Activated CD4-positive, alpha-beta T cell treated with anti-CD3 and anti-CD28 coated beads, Interleukin-10, Interleukin-2, amounts not matched to agents 100 ng/mL and 50 ng/mL, durations not matched to agents 16 hours and 8 hours (primary cell): ENCODE measurements at regions not wholly inside any gene's neighbourhood (a gene's known extent, or its start where the extent isn't known, plus 50 kb on each side); places are given as distances from the start of the nearest gene placed in this dataset.
"Not testable (repeated sequence)": the region's sequence is repeated elsewhere in the genome, so short reads cannot be mapped to it uniquely, and the experiment has no call there.

Experiments used
- DNase-seq: peaks from one replicate; pipeline ENCODE4 v3.0.0-alpha.2; 2020

DNA sequence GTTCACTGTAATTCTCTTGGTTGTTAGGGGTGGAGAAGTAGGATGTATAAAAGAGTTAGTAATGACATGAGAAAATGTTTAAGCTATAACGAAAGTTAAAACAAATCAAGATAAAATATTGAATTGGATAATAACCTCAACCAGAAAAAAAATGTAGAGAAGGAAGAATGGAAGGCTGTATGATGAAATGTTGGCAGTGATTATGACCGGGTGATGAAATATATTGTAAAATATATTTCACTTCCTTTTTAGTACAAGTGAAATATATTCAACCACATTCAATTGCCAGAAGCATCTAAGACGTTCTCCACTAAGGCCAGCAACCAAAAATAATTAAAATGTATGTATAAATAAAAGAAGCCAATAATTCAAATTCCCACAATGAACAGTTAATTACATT is 309.3 kb upstream of the FGF13 start:
- no peak for DNase-seq

DNA sequence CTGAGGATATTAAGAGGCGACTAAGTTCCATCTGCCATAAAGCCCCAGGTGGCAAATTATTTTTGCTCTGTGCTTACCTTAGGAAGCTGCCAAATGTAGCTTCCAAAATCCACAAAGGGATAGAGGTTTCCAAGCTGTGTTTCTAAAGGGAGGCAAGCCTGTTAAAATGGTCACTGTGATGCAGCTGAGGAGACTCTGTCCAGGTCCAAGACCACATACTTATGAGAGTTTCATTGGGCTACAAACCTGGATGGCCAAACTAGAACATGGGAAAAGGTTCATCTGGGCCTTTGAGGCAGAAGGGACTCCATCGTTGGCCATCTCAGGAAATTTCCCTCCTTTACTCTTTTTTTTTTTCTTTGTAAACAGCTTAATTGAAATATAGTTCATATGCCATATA is 306.9 kb upstream of the FGF13 start:
- no peak for DNase-seq

DNA sequence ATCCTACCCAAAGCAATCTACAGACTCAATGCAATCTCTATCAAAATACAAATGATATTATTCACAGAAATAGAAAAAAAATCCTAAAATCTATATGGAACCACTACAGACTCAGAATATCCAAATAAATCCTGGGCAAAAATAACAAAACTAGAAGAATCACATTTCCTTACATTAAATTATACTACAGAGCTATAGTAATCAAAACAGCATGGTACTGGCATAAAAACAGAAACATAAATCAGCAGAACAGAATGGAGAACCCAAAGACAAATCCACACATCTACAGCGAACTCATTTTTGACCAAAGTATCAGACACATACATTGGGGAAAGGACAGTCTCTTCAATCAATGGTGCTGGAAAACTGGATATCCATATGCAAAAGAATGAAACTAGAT is 304.1 kb upstream of the FGF13 start:
- no peak for DNase-seq

DNA sequence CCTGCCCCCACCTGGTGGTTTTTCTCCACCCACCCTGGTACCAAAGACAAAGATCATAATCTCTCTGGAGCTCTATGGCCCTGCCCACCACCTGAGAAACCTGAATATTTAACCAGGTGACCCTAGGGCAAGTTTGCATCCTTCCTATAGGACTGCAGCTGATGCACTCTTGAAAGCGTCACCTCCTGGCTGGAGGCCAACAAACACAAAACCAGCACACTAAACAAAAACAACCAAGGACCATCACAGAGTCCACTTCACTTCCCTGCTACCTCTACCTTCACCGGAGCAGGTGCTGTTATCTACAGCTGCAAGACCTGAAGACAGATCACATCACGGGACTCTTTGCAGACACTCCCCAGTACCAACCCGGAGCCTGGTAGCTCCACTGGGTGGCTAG is 296.7 kb upstream of the FGF13 start:
- DNase-seq: no peak

DNA sequence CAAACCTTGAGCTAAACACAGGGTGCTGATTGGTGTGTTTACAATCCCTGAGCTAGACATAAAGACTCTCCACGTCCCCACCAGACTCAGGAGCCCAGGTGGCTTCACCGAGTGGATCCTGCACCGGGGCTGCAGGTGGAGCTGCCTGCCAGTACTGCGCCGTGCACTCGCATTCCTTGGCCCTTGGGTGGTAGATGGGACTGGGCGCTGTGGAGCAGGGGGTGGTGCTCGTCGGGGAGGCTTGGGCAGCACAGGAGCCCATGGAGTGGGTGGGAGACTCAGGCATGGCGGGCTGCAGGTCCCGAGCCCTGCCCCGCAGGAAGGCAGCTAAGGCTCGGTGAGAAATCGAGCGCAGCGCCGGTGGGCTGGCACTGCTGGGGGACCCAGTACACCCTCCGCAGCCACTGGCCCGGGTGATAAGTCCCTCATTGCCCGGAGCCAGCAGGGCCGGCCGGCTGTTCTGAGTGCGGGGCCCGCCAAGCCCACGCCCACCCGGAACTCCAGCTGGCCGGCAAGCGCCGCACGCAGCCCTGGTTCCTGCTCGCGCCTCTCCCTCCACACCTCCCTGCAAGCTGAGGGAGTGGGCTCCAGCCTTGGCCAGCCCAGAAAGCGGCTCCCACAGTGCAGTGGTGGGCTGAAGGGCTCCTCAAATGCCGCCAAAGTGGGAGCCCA is 292.5 kb upstream of the FGF13 start:
- not testable (repeated sequence) for DNase-seq

DNA sequence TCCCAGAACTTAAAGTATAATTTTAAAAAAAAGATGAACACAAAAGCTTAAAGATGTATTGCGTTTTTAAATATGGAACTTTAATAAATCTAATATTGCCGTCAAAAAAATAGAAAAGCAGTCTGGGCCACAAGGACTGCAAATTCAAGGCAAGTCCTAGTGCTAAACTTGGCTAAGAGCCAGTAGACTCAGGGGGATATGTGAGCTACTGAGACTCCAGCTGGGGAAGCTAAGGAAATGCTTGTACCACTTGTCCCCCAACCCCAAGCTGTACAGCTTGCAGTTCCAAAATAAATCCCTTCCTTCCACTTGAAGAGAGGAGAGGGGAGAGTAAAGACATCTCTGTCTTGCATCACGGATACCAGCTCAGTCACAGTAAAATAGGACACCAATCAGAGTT is 290.8 kb upstream of the FGF13 start:
- no peak for DNase-seq

DNA sequence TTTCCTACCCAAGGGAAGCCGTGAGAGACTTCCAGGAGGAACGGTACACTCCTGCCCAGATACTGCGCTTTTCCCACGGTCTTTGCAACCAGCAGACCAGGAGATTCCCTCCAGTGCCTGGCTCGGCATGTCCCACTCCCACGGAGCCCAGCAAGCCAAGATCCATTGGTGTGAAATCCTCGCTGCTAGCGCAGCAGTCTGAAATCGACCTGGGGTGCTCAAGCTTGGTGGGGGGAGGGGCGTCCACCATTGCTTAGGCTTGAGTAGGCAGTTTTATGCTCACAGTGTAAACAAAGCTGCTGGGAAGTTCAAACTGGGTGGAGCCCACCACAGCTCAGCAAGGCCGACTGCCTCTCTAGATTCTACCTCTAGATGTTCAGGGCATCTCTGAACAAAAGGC is 284.8 kb upstream of the FGF13 start:
- no peak for DNase-seq

DNA sequence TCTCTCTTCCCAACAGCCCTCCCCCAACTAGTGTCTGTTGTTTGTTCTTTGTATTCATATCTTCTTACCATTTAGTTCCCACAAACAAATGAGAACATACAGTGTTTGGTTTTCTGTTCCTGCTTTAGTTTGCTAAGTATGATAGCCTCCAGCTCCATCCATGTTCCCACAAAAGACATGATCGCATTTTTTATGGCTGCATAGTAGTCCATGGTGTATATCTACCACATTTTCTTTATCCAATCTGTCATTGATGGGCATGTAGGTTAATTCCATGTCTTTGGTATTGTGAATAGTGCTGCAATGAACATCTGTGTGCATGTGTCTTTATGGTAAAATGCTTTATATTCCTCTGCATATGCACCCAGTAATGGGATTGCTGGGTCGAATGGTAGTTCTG is 283.9 kb upstream of the FGF13 start:
- DNase-seq: no peak

DNA sequence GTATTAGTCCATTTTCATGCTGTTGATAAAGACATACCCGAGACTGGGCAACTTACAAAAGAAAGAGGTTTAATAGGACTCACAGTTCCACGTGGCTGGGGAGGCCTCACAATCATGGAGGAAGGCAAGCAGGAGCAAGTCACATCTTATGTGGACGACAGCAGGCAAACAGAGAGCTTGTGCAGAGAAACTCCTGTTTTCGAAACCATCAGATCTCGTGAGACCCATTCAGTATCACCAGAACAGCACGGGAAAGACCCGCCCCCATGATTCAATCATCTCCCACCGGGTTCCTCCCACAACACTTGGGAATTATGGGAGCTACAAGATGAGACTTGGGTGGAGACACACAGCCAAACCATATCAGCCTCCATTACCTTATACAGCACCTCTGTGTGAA is 278.9 kb upstream of the FGF13 start:
- not testable (repeated sequence) for DNase-seq

DNA sequence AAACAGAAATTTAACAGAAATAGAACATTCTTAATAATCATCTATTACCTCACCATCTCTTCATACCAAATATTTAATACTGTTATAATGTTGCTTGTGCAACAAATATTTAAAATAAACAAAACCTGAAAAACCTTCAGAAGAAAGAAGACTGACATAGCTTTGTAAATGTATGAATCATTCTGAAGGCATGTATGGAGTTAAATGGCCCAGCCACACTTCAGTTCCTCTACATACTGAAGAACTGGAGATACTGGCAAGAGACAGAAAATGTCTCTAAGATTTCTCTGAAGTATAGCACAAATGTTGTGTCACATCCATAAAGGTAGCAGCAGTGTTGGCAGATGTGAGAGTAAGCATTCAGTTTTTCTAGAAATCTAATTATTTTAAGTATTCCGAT is 275.3 kb upstream of the FGF13 start:
- DNase-seq: no peak

DNA sequence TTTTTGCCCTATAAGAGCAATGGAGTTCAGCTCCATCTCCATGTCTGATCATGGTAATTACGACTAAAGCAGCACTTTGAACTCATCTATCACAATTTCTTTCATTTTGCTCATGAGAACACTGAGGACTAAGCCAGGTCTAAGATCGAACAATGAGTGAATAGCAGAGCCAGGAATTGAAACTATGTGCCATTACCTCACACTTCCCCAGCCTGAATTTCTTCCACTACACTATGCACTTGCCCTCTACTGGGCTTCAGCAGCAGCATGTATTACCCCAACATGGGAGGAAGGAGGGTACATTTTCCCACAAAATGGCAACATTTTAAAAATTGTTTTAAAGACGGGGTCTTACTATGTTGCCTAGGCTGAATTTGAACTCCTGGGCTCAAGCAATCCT is 274.7 kb upstream of the FGF13 start:
- DNase-seq: no peak

DNA sequence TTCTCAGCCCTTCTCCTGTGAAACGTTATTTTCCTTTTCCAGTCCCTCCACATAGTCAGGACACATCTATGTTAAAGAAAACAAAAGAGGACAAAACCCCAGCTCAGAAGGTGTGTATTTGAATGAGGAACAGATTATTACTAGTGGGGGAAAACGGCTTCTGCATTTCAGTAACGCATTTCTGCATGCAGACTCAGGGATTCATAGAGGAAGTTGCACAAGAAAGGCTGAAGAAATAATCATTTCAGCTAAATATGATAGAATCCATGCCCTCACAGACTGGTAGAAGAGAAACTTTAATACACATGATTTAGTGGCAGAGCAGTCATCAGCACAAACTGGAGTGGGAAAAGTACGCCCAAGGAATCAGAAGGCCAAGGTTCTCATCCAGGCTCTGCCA is 270.8 kb upstream of the FGF13 start:
- no peak for DNase-seq

DNA sequence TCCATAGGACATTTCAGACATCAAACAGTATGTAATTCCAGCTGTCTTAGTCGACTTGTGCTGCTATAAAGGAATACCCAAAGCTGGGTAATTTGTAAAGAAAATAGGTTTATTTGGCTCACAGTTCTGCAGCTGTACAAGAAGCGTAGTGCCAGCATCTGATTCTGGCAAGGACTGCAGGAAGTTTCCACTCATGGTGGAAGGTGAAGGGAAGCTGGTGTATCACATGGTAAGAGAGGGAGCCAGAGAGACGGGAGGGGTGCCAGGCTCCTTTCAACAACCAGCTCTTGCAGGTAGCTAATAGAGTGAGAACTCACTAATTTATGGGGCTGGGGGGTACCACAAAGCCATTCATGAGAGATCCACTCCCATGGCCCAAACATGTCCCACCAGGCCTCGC is 253.0 kb upstream of the FGF13 start:
- no peak for DNase-seq

DNA sequence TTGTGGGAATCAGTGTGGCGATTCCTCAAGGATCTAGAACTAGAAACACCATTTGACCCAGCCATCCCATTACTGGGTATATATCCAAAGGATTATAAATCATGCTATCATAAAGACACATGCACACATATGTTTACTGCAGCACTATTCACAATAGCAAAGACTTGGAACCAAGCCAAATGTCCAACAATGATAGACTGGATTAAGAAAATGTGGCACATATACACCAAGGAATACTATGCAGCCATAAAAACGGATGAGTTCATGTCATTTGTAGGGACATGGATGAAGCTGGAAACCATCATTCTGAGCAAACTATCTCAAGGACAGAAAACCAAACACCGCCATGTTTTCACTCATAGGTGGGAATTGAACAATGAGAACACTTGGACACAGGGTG is 250.9 kb upstream of the FGF13 start:
- DNase-seq: not testable (repeated sequence)

DNA sequence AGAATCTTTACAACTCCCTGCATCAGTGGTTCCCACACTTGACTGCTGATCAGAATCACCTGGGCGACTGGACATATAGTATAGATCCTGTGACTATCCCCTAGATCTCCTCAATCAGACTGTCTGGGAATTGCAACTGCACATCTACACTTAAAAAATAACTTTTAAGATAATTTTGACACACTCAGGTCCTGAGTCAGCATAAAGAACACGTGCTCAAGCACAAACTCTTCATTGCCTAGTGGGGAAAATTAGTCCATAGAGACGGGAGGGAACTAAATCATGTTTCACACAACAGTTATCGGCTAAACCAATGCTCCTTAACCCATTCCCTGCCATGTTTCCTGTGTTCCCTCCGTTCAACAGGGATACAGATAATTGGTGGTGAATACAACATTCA is 243.5 kb upstream of the FGF13 start:
- no peak for DNase-seq

DNA sequence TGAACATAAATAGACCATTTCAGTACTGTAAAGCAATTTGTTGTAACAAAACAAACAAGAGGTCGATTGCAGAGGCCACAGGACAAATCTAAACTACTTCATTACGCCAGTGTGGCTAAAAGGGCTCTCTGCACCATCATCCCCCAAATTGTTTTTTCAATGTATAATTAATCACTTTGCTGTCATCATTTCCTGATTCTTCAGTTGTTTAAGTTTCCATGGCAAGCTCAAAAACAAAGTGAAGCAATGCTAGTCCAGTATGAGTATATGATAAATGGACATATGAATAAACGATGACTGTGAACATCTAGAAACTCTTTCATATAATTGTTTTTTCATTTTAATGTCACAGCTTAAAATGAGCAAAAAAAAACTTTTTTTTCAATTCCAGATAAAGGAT is 235.4 kb upstream of the FGF13 start:
- DNase-seq: no peak

DNA sequence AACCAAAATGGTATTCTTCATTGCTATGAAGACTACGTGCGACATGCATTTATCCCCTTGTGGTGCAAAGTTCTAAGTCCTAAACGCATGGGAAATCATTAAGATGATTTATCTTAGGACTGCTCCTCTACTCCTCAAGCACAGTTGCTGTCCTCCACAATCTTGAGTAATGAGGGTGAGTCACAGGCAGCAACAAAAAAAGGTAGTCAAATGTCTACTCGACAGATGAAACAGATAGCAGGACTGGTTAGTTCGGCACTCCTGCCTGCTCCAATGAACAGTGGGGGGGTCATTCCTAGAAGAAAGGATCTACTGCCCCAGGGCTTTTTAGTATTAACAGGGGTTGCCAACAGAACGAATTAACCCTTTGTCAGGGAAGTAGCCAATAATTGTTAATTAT is 233.7 kb upstream of the FGF13 start:
- DNase-seq: no peak

DNA sequence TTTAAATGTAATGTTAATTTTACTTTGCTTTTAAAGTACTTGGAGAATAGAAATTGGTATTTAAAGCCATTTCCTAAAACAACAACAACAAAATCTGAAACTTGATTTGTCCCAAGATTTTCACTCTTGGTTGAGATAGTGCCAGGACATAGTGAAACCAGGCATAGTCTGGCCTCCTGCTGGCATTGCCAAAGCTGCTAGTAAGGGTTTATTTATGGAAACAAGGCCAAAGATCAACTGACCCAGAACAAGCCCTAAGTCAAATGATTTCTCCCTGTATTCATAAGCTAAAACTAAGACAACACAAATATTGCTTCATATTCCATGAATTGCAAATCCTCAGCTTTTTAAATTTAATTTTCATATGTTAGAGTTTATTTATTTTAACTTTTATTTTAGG is 227.5 kb upstream of the FGF13 start:
- DNase-seq: no peak

DNA sequence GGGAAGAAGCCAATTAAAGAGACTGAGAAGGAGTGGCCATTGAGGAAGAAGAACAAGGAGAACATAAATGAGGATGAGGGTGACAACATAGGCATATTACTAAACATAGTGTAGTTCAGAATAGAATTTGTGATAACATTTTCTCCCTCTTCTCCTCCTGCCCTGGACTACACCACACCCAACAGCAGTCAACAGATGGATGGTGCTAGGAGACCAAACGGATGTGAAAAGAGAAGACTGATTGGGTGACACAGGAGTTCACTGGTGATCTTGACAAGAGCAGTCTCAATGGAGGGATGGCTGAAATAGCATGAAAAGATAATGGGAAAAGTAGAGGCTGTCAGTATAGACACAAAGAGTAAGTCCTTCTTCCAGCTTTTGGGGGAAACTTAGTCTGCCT is 226.5 kb upstream of the FGF13 start:
- DNase-seq: no peak

DNA sequence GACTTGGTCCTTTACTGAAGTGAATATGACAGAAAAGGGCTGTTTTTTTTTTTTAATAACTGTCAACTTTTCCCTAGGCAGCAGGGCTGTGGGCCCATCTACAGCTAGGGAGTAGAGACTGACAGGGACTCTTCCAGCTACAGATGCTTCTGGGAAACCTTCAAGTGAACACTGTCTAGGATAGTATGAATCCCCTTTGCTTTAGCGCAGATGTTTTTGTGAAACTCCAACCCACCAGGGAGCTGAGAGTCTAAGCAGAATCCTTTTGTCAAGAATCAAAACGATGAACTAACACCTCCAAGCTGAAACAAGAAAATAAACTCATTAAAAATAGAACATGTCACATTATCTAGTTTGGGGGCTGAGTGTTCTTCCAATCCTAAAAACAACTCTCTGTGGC is 219.7 kb upstream of the FGF13 start:
- no peak for DNase-seq

DNA sequence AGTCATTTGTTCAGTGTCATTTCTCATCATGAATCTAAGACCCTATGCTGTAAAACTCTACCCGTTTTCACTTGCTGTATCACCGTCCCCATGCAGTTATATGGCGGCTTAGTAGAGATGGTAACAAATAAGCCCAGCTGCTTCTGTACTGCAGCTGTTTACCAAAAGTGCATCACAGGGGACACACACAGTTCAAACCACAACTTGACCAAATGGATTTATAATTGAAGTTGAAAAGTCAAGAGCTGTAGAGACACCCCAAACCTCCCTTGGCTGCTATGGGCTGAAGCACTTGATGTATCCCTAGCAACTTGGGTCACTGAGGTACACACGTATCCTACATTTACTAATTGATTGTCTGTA is 219.0 kb upstream of the FGF13 start:
- no peak for DNase-seq

DNA sequence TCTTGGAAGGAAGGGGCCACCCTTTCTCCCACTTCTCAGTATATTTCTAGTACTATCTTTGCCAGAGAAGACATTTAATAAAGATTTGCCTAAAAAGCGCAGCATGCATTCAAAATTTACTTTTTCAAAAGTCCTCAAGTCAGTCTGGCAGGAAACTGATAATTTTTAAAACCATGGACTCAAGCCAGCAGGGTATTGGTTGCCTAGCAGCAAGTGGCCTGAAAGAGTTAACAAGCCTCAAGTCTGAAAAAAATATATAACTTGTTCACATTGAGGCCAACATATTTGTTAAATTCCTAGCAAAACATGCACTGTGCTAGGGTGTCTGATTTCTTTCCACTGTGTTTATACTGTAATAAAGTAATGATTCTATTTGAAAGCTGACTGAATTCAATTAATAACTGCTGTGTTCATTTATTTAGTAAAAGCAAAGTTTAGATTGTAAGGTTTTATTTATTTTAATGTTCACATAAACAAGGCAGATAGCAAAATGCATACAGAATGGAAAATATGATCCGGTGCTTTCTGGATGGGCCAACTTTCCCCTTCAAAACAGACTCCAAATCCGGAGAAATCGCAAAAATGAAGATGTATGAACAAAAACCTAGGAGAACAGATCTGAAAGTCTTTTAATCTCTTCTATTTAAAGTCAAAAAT is 218.5 kb upstream of the FGF13 start:
- no peak for DNase-seq

DNA sequence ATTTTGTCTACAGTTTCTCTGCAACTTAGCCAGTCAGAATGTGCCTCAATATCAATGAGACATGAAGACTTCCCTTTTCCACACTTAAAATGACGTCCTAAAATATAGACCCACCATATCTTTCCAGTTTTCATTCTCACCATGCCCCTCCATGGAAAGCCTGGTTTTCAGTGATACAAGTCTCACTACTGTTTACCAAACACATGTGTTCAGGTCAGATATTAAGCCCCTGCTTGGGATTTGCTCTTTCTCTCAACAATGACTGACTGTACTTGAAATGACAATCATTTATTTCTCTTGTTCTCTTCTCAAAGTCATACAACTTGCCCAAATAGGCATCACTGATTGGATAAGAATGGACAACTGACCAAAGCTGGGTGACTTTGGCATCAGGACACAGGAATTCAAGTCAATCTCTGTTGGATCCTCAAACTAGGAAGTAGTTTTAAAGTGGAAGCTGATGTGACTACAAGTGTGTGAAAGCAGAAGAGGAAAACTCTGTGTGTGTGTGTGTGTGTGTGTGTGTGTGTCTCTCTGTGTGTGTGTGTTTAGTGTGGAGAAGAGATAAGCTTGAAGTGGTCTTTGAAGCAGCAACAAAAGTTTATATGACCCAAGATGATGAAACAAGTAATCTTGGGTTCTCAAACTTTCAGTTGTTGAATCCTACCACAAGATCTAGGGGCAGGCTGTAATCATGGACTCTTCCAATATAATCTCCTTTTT is 217.4 kb upstream of the FGF13 start:
- no peak for DNase-seq

DNA sequence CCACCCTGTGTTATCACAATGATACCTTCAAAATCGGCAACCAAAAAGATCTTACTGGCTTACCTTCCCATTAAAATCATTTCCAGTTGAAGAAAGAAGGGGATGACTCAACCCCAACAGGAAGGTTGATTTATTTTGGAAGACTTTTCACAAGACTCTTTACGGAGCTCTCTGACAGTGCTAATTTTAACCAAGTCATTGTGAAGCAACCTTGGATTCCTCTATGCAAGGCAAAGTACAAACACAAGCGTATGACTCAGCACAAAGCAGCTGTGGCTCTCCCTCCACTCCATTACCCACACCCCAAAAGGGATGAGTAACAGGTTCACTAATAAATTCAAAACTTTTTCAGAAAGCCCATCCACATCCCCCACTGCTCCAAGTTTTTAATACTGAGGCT is 213.8 kb upstream of the FGF13 start:
- DNase-seq: no peak

DNA sequence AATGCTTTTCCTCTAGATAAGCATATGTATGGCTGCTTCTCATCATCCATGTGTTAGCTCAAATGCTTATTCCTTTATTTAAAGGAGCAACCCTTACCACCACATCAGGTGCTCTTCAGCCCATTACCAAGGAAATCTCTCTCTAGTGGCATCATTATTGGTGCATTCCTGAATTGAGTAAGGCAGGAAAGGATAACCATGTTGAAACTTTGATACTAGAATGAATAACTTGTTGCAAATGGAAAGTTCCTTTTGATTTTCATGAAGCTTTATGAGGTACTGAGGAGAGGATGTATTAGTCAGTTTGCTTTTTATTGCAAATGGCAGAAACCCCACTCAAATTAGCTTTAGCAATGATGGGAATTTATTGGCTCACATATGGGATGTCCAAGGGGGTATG is 212.3 kb upstream of the FGF13 start:
- DNase-seq: no peak
